Endothelial cell of umbilical vein (primary cell): ENCODE measurements at regions not wholly inside any gene's neighbourhood (a gene's known extent, or its start where the extent isn't known, plus 50 kb on each side); places are given as distances from the start of the nearest gene placed in this dataset.

Source experiments
- BruUV-seq: library from RNA; stranded (reverse); fragments of 400-500 nt; replicated peaks from 2 replicates; lab custom pipeline; 2021; lab: Mats Ljungman, UMichigan
- CTCF ChIA-PET: fragments of 300-600, 350-600 bp; sonication (Branson Sonifier 250); formaldehyde crosslinking; loops from one replicate; lab custom pipeline; 2021; ENCODE audit warnings: antibody characterized with exemption, inconsistent platforms; lab: Charles Lee
- POLR2A ChIA-PET: fragments of 300-600, 350-600 bp; sonication (Branson Sonifier 250); formaldehyde crosslinking; loops from one replicate; lab custom pipeline; 2021; ENCODE audit warnings: antibody characterized with exemption, inconsistent platforms; lab: Charles Lee
- DNase-seq: peaks from one replicate; pipeline ENCODE4 v3.0.0-alpha.2; 2011; ENCODE audit warnings: low read depth, low spot score
- FAIRE-seq: peaks from 2 replicates; lab custom pipeline; 2011; peaks lifted over from hg19 to GRCh38; lab: Jason Lieb, UNC
- H2AFZ ChIP-seq: 2 replicates; pipeline ENCODE4 v1.6.0; 2012; ENCODE audit warnings: low read depth, low read length, control low read depth, inconsistent platforms
- H3K27ac ChIP-seq: 2 replicates; pipeline ENCODE4 v1.5.1; 2011; ENCODE audit warnings: low read depth, mild to moderate bottlenecking, control low read depth, low read length, moderate library complexity; ENCODE audit not compliant: insufficient read depth
- H3K27me3 ChIP-seq, 2 experiments: 2 replicates each; pipeline versions ENCODE4 v1.6.0 to v1.6.1; 2011; ENCODE audit warnings: low read length in 2 of 2, mixed read lengths in 1 of 2; ENCODE audit not compliant: control insufficient read depth in 2 of 2, insufficient read depth in 2 of 2
- H3K36me3 ChIP-seq, 2 experiments: 2 replicates in 1 of 2; 3 replicates in 1 of 2; pipeline ENCODE4 v1.5.1; 2011; ENCODE audit warnings: low read length in 2 of 2, mild to moderate bottlenecking in 1 of 2, moderate library complexity in 1 of 2; ENCODE audit not compliant: control insufficient read depth in 2 of 2, insufficient read depth in 2 of 2; ENCODE audit errors: extremely low read depth in 1 of 2
- H3K4me1 ChIP-seq: 3 replicates; pipeline ENCODE4 v1.5.1; 2011; ENCODE audit warnings: mild to moderate bottlenecking, low read length; ENCODE audit not compliant: control insufficient read depth, insufficient read depth; ENCODE audit errors: extremely low read depth
- H3K4me2 ChIP-seq: 2 replicates; pipeline ENCODE4 v1.6.1; 2011; ENCODE audit warnings: low read length, control low read depth, mixed read lengths; ENCODE audit not compliant: insufficient read depth
- H3K4me3 ChIP-seq, 3 experiments: fragments of 200-600 bp in 1 of 3; sonication (generic), shearing (Covaris generic) in 1 of 3; replicated peaks in 1 of 3; 2 replicates each; pipeline ENCODE4 v1.5.1; 2011 to 2016; ENCODE audit warnings: control low read depth in 3 of 3, low read length in 3 of 3, mild to moderate bottlenecking in 2 of 3, inconsistent platforms in 1 of 3, low read depth in 1 of 3, moderate library complexity in 1 of 3; ENCODE audit not compliant: insufficient read depth in 1 of 3
- H3K79me2 ChIP-seq: 2 replicates; pipeline ENCODE4 v1.6.0; 2012; ENCODE audit warnings: low read length, inconsistent platforms; ENCODE audit not compliant: control insufficient read depth, insufficient read depth
- H3K9ac ChIP-seq: replicated peaks from 2 replicates; pipeline ENCODE3; 2011; ENCODE audit warnings: low read length, control low read depth; ENCODE audit not compliant: insufficient read depth; ENCODE audit errors: extremely low read depth
- H3K9me1 ChIP-seq: replicated peaks from 3 replicates; pipeline ENCODE4 v1.6.0; 2011; ENCODE audit warnings: mild to moderate bottlenecking, low read length; ENCODE audit not compliant: control insufficient read depth, insufficient read depth; ENCODE audit errors: extremely low read depth
- H3K9me3 ChIP-seq: replicated peaks from 2 replicates; pipeline ENCODE4 v1.5.1; 2012; ENCODE audit warnings: low read length, inconsistent platforms; ENCODE audit not compliant: control insufficient read depth, insufficient read depth
- H4K20me1 ChIP-seq: replicated peaks from 2 replicates; pipeline ENCODE3; 2011; ENCODE audit warnings: mild to moderate bottlenecking, low read length; ENCODE audit not compliant: control insufficient read depth, insufficient read depth; ENCODE audit errors: extremely low read depth
- CTCF ChIP-seq, 2 donors: IDR thresholded peaks; 1 replicate in 1 of 2; 2 replicates in 1 of 2; pipeline ENCODE4 v1.5.1; 2011; ENCODE audit warnings: low read length in 2 of 2, mild to moderate bottlenecking in 2 of 2, moderate library complexity in 2 of 2, control low read depth in 1 of 2, inconsistent platforms in 1 of 2, low read depth in 1 of 2; ENCODE audit not compliant: insufficient read depth in 1 of 2; ENCODE audit errors: extremely low read depth in 1 of 2
- EZH2 ChIP-seq: IDR thresholded peaks from 2 replicates; pipeline ENCODE4 v1.6.1; 2012; ENCODE audit warnings: borderline replicate concordance, low read depth, mild to moderate bottlenecking, moderate library complexity, low read length, inconsistent platforms; ENCODE audit not compliant: severe bottlenecking
- FOS ChIP-seq: IDR thresholded peaks from 2 replicates; pipeline ENCODE4 v1.6.1; 2011; ENCODE audit warnings: mild to moderate bottlenecking, low read length, moderate library complexity, borderline replicate concordance; ENCODE audit not compliant: insufficient read depth
- GATA2 ChIP-seq: IDR thresholded peaks from 2 replicates; pipeline ENCODE4 v1.7.0; 2011; ENCODE audit warnings: low read depth, mild to moderate bottlenecking, moderate library complexity, mixed read lengths, low read length; ENCODE audit not compliant: insufficient read length, insufficient read depth
- JUN ChIP-seq: IDR thresholded peaks from 2 replicates; pipeline ENCODE4 v1.6.1; 2011; ENCODE audit warnings: borderline replicate concordance, low read depth; ENCODE audit not compliant: insufficient read length, insufficient read depth
- MYC ChIP-seq: IDR thresholded peaks from one replicate; pipeline ENCODE4 v1.6.1; 2011; ENCODE audit warnings: mild to moderate bottlenecking, low read depth, low read length
- POLR2A ChIP-seq: IDR thresholded peaks from 2 replicates; pipeline ENCODE4 v1.6.1; 2012; ENCODE audit warnings: low read depth, mild to moderate bottlenecking, control low read depth, low read length
- POLR2AphosphoS5 ChIP-seq: IDR thresholded peaks from 2 replicates; pipeline ENCODE4 v1.6.1; 2012; ENCODE audit warnings: low read depth, mild to moderate bottlenecking, control low read depth, low read length, moderate library complexity; ENCODE audit not compliant: insufficient read depth
- dilution Hi-C: fragments of 300-500 bp; cut with MboI; formaldehyde crosslinking; loops from one replicate; pipeline ENCODE4 v1.15.0; 2019; ENCODE audit warnings: low sequenced_read_pairs; ENCODE audit not compliant: extremely low pct_ligation_motif_present
- intact Hi-C: fragments of 100-400 bp; cut with micrococcal nuclease; formaldehyde crosslinking; loops from one replicate; pipeline ENCODE4 v1.10.0; 2022
- TF ChIP-seq, protein P1 (sequence below): IDR thresholded peaks from 2 replicates; pipeline ENCODE4 v1.6.1; 2011; ENCODE audit not compliant: insufficient read depth, insufficient read length

GRCh38 chr4:14865804-14866203 lies 136.5 kb upstream of the CPEB2 start:
- Histone ChIP-seq H4K20me1 (no peaks in the 10 kb centered on the region), H3K27me3 (no peaks in the 10 kb centered on the region), H3K4me2 (no peak overlapping the region), H3K27ac (no peak overlapping the region), H3K9me3 (no peaks in the 10 kb centered on the region), H3K4me3 (no peak overlapping the region), H3K36me3 (no peaks in the 10 kb centered on the region), H2AFZ (no peak overlapping the region), H3K4me1 (no peaks in the 10 kb centered on the region), H3K9ac (no peak overlapping the region), H3K79me2 (no peaks in the 10 kb centered on the region), H3K9me1 (no peaks in the 10 kb centered on the region)
- DNase-seq (no peak), FAIRE-seq (no peak)
- CTCF ChIA-PET = no interaction called here
- dilution Hi-C loops = no loop called here
- intact Hi-C loops = no loop called here
- no TSS peak for BruUV-seq
- POLR2A ChIA-PET = no interaction called here
- TF ChIP-seq GATA2 (no peak), JUN (no peak), EZH2 (no peak), CTCF (IDR thresholded peaks at IDR 0.05; ENCODE audit: extremely low read depth in 1 of 2, insufficient read depth in 1 of 2, low read depth in 1 of 2, low read length in 2 of 2) (no peak), POLR2A (no peak), MYC (no peak), FOS (no peak), POLR2AphosphoS5 (no peak)
- TF ChIP-seq, protein P1, sequence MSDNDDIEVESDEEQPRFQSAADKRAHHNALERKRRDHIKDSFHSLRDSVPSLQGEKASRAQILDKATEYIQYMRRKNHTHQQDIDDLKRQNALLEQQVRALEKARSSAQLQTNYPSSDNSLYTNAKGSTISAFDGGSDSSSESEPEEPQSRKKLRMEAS = no peak
